ENCODE measurements at regions not wholly inside any gene's neighbourhood (a gene's known extent, or its start where the extent isn't known, plus 50 kb on each side); places are given as distances from the start of the nearest gene placed in this dataset.

- ChIA-PET POLR2A (no interaction called here), CTCF (no interaction called here)
- Histone ChIP-seq H3K4me1 (ENCODE audit: control insufficient read depth in 1 of 2, insufficient read depth in 2 of 2, low read depth in 1 of 2, low read length in 1 of 2) (peaks cover 2 to 10% of the 10 kb centered on the region in 2 experiments), H3K4me3 (ENCODE audit: low read depth in 2 of 2, low read length in 1 of 2) (no peak overlapping the region), H3K9me3 (no peaks in the 10 kb centered on the region), H3F3A (replicated peaks; ENCODE audit: insufficient read depth) (peaks cover 28% of the 10 kb centered on the region), H3K9ac (peak overlapping the region; percentile 63; the same call in 1 of the 2 replicates), H2AFZ (ENCODE audit: low read depth) (peak overlapping the region; percentile 56; the same call in 1 of the 2 replicates), H3K79me2 (ENCODE audit: insufficient read depth) (no peaks in the 10 kb centered on the region), H4K20me1 (ENCODE audit: insufficient read depth) (no peaks in the 10 kb centered on the region), H3K27ac (ENCODE audit: low read depth in 2 of 2, low read length in 1 of 2) (peak overlapping the region; percentile 39 to 96), H3K36me3 (replicated peaks in 1 of 2; ENCODE audit: control insufficient read depth in 1 of 2, insufficient read depth in 2 of 2, low read length in 1 of 2) (no peaks in the 10 kb centered on the region), H3K4me2 (peak overlapping the region; percentile 54), H3K9me2 (no peaks in the 10 kb centered on the region), H3K27me3 (ENCODE audit: insufficient read depth) (no peaks in the 10 kb centered on the region)
- TF ChIP-seq FOSL2 (IDR thresholded peaks at IDR 0.05; ENCODE audit: borderline replicate concordance, low read depth) (peak; percentile 19; the same call in 1 of the 2 replicates), PBX3 (IDR thresholded peaks at IDR 0.05) (no peak)
- WGBS (ENCODE audit: low lambda C conversion rate) = 59% methylated on average over 7 of the region's 7 CpGs
- DNase-seq = no peak
Observed at GRCh38 chr21:35204125-35204524, 155.0 kb upstream of the RUNX1 start.

- H3K4me1 ChIP-seq (ENCODE audit: control insufficient read depth in 1 of 2, insufficient read depth in 2 of 2, low read depth in 1 of 2, low read length in 1 of 2) = peaks cover 2 to 10% of the 10 kb centered on the region in 2 experiments
- no peak overlapping the region for H3K4me3 ChIP-seq (ENCODE audit: low read depth in 2 of 2, low read length in 1 of 2)
- H3K27ac ChIP-seq (ENCODE audit: low read depth in 2 of 2, low read length in 1 of 2) = peak overlapping the region; percentile 53 to 96
- peaks cover 35% of the 10 kb centered on the region for H3F3A ChIP-seq (replicated peaks; ENCODE audit: insufficient read depth)
- 32% methylated on average over 11 of the region's 11 CpGs for WGBS (ENCODE audit: low lambda C conversion rate)
- no peaks in the 10 kb centered on the region for H4K20me1 ChIP-seq (ENCODE audit: insufficient read depth)
- peak overlapping the region; percentile 54 for H3K4me2 ChIP-seq
- peak overlapping the region; percentile 63; the same call in 1 of the 2 replicates for H3K9ac ChIP-seq
- DNase-seq = no peak
- H3K36me3 ChIP-seq (replicated peaks in 1 of 2; ENCODE audit: control insufficient read depth in 1 of 2, insufficient read depth in 2 of 2, low read length in 1 of 2) = no peaks in the 10 kb centered on the region
- no peaks in the 10 kb centered on the region for H3K79me2 ChIP-seq (ENCODE audit: insufficient read depth)
- POLR2A ChIA-PET = no interaction called here
- no peaks in the 10 kb centered on the region for H3K9me2 ChIP-seq
- no peaks in the 10 kb centered on the region for H3K9me3 ChIP-seq
- TF ChIP-seq FOSL2 (IDR thresholded peaks at IDR 0.05; ENCODE audit: borderline replicate concordance, low read depth) (peak; percentile 48; the same call in 1 of the 2 replicates), TCF12 (IDR thresholded peaks at IDR 0.05) (peak; percentile 28; the same call in 1 of the 2 replicates), RCOR1 (IDR thresholded peaks at IDR 0.05; ENCODE audit: low read length) (no peak)
- H2AFZ ChIP-seq (ENCODE audit: low read depth) = peak overlapping the region; percentile 56; the same call in 1 of the 2 replicates
- CTCF ChIA-PET = no interaction called here
- H3K27me3 ChIP-seq (ENCODE audit: insufficient read depth) = no peaks in the 10 kb centered on the region
Observed at GRCh38 chr21:35203093-35203977, 154.2 kb upstream of the RUNX1 start.

- no peak overlapping the region for H3K4me3 ChIP-seq (ENCODE audit: low read depth in 2 of 2, low read length in 1 of 2)
- H3K4me1 ChIP-seq (ENCODE audit: control insufficient read depth in 1 of 2, insufficient read depth in 2 of 2, low read depth in 1 of 2, low read length in 1 of 2) = peaks cover 2 to 10% of the 10 kb centered on the region in 2 experiments
- no peaks in the 10 kb centered on the region for H3K9me3 ChIP-seq
- peaks cover 43% of the 10 kb centered on the region for H3F3A ChIP-seq (replicated peaks; ENCODE audit: insufficient read depth)
- DNase-seq = no peak
- no peaks in the 10 kb centered on the region for H3K27me3 ChIP-seq (ENCODE audit: insufficient read depth)
- POLR2A ChIA-PET = no interaction called here
- CTCF ChIA-PET = no interaction called here
- no peak overlapping the region for H3K4me2 ChIP-seq
- no peak for TF ChIP-seq MXI1 (IDR thresholded peaks at IDR 0.05; ENCODE audit: low read depth, low read length)
- TF ChIP-seq JUND (IDR thresholded peaks at IDR 0.05) = no peak
- no peak for TF ChIP-seq YY1 (IDR thresholded peaks at IDR 0.05; ENCODE audit: low read depth)
- no peak for TF ChIP-seq ELF1 (IDR thresholded peaks at IDR 0.05)
- no peak for TF ChIP-seq RXRA (IDR thresholded peaks at IDR 0.05; ENCODE audit: borderline replicate concordance, low read depth)
- no peak for TF ChIP-seq USF1 (IDR thresholded peaks at IDR 0.05; ENCODE audit: borderline replicate concordance, low read depth)
- no peak for TF ChIP-seq POLR2AphosphoS5 (IDR thresholded peaks at IDR 0.05; ENCODE audit: low read depth, low read length)
- no peak for TF ChIP-seq RAD21 (IDR thresholded peaks at IDR 0.05; ENCODE audit: low read length)
- TF ChIP-seq RFX5 (IDR thresholded peaks at IDR 0.05; ENCODE audit: low read length) = no peak
- no peak for TF ChIP-seq TCF12 (IDR thresholded peaks at IDR 0.05)
- TF ChIP-seq FOXJ3 (CRISPR knock-in tag; IDR thresholded peaks at IDR 0.05) = no peak
- no peak for TF ChIP-seq FOSL2 (IDR thresholded peaks at IDR 0.05; ENCODE audit: borderline replicate concordance, low read depth)
- no peak for TF ChIP-seq SMC3 (IDR thresholded peaks at IDR 0.05; ENCODE audit: low read depth, low read length)
- TF ChIP-seq REST (IDR thresholded peaks at IDR 0.05; ENCODE audit: low read depth, low read length) = no peak
- no peaks in the 10 kb centered on the region for H3K79me2 ChIP-seq (ENCODE audit: insufficient read depth)
- H3K9ac ChIP-seq = peak overlapping the region; percentile 63; the same call in 1 of the 2 replicates
- no peaks in the 10 kb centered on the region for H4K20me1 ChIP-seq (ENCODE audit: insufficient read depth)
- no peak overlapping the region for H2AFZ ChIP-seq (ENCODE audit: low read depth)
- no peaks in the 10 kb centered on the region for H3K9me2 ChIP-seq
- peak overlapping the region in 1 of 2 experiments; percentile 96; a peak in 3 of 4 replicates for H3K27ac ChIP-seq (ENCODE audit: low read depth in 2 of 2, low read length in 1 of 2)
- H3K36me3 ChIP-seq (replicated peaks in 1 of 2; ENCODE audit: control insufficient read depth in 1 of 2, insufficient read depth in 2 of 2, low read length in 1 of 2) = no peaks in the 10 kb centered on the region
Observed at GRCh38 chr21:35202431-35202830, 153.3 kb upstream of the RUNX1 start.

Measured in SK-N-SH (cell line).